ENCODE measurements at regions not wholly inside any gene's neighbourhood (a gene's known extent, or its start where the extent isn't known, plus 50 kb on each side); places are given as distances from the start of the nearest gene placed in this dataset.

GRCh38 chr3:10641760-10642159 is 136.4 kb upstream of the ATP2B2 start:
- Histone ChIP-seq H3K36me3 (no peaks in the 10 kb centered on the region), H3K27ac (replicated peaks) (no peak overlapping the region), H3K9me3 (replicated peaks) (peaks cover 28% of the 10 kb centered on the region), H3K4me3 (no peak overlapping the region), H3K27me3 (ENCODE audit: low read depth) (peaks cover 43% of the 10 kb centered on the region), H3K4me1 (no peaks in the 10 kb centered on the region)
- no peak for TF ChIP-seq CTCF (IDR thresholded peaks at IDR 0.05; ENCODE audit: borderline replicate concordance)
- DNase-seq, result no peak
- intact Hi-C loops (cut with micrococcal nuclease), result no loop called here

- peaks cover 68% of the 10 kb centered on the region for H3K27me3 ChIP-seq (ENCODE audit: low read depth)
- H3K4me1 ChIP-seq, result no peaks in the 10 kb centered on the region
- DNase-seq, result no peak
- H3K36me3 ChIP-seq, result no peaks in the 10 kb centered on the region
- H3K4me3 ChIP-seq, result no peak overlapping the region
- intact Hi-C loops (cut with micrococcal nuclease), result no loop called here
- no peak for TF ChIP-seq CTCF (IDR thresholded peaks at IDR 0.05; ENCODE audit: borderline replicate concordance)
- peaks cover 4% of the 10 kb centered on the region for H3K9me3 ChIP-seq (replicated peaks)
- no peak overlapping the region for H3K27ac ChIP-seq (replicated peaks)
Observed at GRCh38 chr3:10644189-10644588, 138.8 kb upstream of the ATP2B2 start.

GRCh38 chr3:10645800-10646199 is 140.4 kb upstream of the ATP2B2 start:
- Histone ChIP-seq H3K36me3 (no peaks in the 10 kb centered on the region), H3K27me3 (ENCODE audit: low read depth) (peaks cover 62% of the 10 kb centered on the region), H3K4me1 (no peaks in the 10 kb centered on the region), H3K9me3 (replicated peaks) (no peaks in the 10 kb centered on the region), H3K27ac (replicated peaks) (no peak overlapping the region), H3K4me3 (no peak overlapping the region)
- no peak for DNase-seq
- TF ChIP-seq CTCF (IDR thresholded peaks at IDR 0.05; ENCODE audit: borderline replicate concordance), result no peak
- intact Hi-C loops (cut with micrococcal nuclease), result no loop called here

DNA sequence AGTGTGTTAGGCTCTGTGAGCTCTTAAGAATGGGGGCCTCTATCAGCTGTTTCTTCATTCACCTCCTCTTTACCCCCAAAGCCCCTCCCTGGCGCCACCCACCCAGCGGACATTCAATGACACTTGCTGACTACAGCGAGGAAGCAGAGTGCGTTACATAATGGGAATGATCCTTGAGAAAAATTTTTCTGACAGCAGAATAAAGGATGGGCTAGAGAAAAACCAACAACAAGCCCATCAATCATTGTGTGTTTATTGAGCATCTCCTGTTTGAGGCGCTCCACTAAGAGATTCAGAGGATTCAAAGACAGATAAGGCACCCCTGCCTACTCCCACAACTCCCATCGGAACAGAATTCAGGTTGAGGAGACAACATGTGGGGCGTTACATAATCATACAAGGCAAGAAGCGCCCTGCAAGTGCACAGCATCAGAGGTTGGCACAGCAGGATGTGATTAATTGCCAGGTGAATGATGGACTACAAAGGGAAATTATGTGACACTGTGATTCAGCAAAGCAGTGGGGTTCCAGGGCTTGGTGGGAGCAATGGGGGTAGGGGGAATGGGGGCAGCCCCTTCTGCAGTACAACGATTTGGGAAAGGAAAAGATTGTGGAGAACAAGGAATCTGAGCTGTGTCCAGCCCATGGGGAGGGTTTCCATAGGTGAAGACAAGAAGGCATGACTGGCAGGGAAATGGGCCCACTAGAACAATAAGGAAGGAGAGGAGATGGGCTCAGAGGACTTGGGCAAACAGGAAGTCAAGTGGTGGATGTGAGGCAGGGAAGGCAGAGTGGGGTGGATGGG is 141.3 kb upstream of the ATP2B2 start:
- TF ChIP-seq CTCF (IDR thresholded peaks at IDR 0.05; ENCODE audit: borderline replicate concordance), result no peak
- H3K36me3 ChIP-seq, result no peaks in the 10 kb centered on the region
- H3K4me1 ChIP-seq, result no peaks in the 10 kb centered on the region
- H3K27ac ChIP-seq (replicated peaks), result no peak overlapping the region
- no peak overlapping the region for H3K4me3 ChIP-seq
- H3K27me3 ChIP-seq (ENCODE audit: low read depth), result peaks cover 59% of the 10 kb centered on the region
- intact Hi-C loops (cut with micrococcal nuclease), result no loop called here
- no peaks in the 10 kb centered on the region for H3K9me3 ChIP-seq (replicated peaks)
- no peak for DNase-seq

- Histone ChIP-seq H3K36me3 (no peaks in the 10 kb centered on the region), H3K9me3 (replicated peaks) (no peaks in the 10 kb centered on the region), H3K27ac (replicated peaks) (no peak overlapping the region), H3K4me1 (no peaks in the 10 kb centered on the region), H3K27me3 (ENCODE audit: low read depth) (peaks cover 65% of the 10 kb centered on the region), H3K4me3 (no peak overlapping the region)
- no peak for TF ChIP-seq CTCF (IDR thresholded peaks at IDR 0.05; ENCODE audit: borderline replicate concordance)
- intact Hi-C loops (cut with micrococcal nuclease), result no loop called here
- no peak for DNase-seq
Observed at GRCh38 chr3:10647376-10647775, 142.0 kb upstream of the ATP2B2 start.
